ENCODE measurements at regions not wholly inside any gene's neighbourhood (a gene's known extent, or its start where the extent isn't known, plus 50 kb on each side); places are given as distances from the start of the nearest gene placed in this dataset.
"Not testable (repeated sequence)": the region's sequence is repeated elsewhere in the genome, so short reads cannot be mapped to it uniquely, and the experiment has no call there.

- not testable (repeated sequence) for TF ChIP-seq POLR2A, CTCF (IDR thresholded peaks at IDR 0.05)
These were observed 163.3 kb downstream of the UNC93B1 start for GRCh38 chr11:67840599-67840998.
